ENCODE measurements at regions not wholly inside any gene's neighbourhood (a gene's known extent, or its start where the extent isn't known, plus 50 kb on each side); places are given as distances from the start of the nearest gene placed in this dataset.

DNA sequence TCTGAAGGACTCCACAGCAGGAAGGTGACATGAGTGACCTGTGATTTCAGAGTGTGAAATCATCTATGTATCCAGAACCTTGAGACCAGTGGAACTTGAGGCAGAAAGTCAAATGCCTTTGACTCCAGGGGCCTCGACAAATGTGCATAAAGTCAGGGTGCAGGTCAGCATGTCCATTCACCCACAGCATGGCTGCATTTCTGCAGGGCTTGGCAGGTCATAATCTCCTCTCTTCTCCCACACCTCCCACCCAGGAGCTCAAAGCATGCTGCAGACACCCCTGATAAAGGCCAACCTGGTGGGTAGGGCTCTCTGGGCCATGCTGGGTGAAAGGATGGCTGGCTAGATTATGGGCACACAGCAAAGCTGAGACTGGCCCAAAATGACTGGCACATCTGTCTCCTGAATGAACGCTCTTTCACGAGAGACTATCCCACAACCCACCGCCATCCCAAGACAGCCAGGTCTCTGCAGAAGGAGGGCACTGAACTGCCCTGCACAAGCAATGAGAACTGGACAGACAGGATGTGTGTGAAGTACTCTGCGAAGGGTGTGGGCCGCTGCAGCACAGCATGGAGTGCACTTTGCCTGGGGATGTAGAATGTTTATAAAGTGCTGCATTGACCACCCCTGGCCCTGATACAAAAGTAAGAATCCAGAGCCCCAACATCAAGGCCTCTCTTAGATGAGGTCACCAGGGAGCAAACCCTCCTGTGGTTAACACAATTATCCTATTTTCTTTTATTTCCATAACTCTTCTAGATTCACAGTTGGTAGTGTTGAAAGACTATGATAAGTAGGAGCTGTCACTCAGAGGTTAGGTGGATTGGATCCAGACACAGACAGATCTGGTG, 78.2 kb upstream of the NXT1 start:
- no peak for DNase-seq
- H3K4me3 ChIP-seq: no peak overlapping the region
- H3K9me3 ChIP-seq: no peaks in the 10 kb centered on the region
- WGBS, 2 donors: 85 to 95% methylated on average over 6 of the region's 6 CpGs
- H3K27ac ChIP-seq: no peak overlapping the region
- no peak for FAIRE-seq
- no peaks in the 10 kb centered on the region for H3K27me3 ChIP-seq
- no peak for ATAC-seq
- H3K4me1 ChIP-seq: no peaks in the 10 kb centered on the region
- no peaks in the 10 kb centered on the region for H3K36me3 ChIP-seq
- TF ChIP-seq, protein P1, sequence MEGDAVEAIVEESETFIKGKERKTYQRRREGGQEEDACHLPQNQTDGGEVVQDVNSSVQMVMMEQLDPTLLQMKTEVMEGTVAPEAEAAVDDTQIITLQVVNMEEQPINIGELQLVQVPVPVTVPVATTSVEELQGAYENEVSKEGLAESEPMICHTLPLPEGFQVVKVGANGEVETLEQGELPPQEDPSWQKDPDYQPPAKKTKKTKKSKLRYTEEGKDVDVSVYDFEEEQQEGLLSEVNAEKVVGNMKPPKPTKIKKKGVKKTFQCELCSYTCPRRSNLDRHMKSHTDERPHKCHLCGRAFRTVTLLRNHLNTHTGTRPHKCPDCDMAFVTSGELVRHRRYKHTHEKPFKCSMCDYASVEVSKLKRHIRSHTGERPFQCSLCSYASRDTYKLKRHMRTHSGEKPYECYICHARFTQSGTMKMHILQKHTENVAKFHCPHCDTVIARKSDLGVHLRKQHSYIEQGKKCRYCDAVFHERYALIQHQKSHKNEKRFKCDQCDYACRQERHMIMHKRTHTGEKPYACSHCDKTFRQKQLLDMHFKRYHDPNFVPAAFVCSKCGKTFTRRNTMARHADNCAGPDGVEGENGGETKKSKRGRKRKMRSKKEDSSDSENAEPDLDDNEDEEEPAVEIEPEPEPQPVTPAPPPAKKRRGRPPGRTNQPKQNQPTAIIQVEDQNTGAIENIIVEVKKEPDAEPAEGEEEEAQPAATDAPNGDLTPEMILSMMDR (IDR thresholded peaks at IDR 0.05): no peak
- intact Hi-C loops (cut with DNase I): no loop called here

DNA sequence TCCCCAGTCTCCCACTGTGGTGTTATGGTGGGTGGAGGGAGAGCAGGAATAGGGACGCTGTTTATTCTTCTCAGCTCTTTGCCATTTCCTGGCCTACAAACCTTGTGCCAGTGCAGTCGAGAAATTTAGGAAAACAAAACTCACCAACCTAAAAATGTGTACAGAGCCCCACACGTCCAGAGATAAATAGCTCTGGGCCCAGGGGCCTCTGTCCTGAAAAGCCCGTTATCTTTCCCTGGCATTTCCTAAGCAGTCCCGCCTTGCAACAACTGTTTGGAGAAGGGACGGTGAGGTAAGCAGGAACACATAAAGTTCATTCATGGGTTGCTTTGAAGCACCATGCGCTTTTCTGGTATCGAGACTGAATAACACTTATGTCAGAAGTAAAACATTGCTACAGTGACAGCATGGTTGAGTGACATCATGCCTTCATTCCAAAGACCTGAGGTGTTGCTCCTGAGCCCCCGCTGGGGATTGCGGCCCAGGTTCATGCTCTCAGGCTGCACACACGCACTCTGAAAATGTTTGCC, 80.1 kb upstream of the NXT1 start:
- H3K27me3 ChIP-seq: no peaks in the 10 kb centered on the region
- no peak overlapping the region for H3K27ac ChIP-seq
- H3K36me3 ChIP-seq: no peaks in the 10 kb centered on the region
- DNase-seq: no peak
- no peaks in the 10 kb centered on the region for H3K9me3 ChIP-seq
- ATAC-seq: peak in 1 of 4 donors; percentile 30
- FAIRE-seq: no peak
- TF ChIP-seq, protein P1 (IDR thresholded peaks at IDR 0.05): no peak
- intact Hi-C loops (cut with DNase I): no loop called here
- H3K4me3 ChIP-seq: no peak overlapping the region
- WGBS, 2 donors: 43 to 51% methylated on average over 11 of the region's 11 CpGs
- H3K4me1 ChIP-seq: no peaks in the 10 kb centered on the region

DNA sequence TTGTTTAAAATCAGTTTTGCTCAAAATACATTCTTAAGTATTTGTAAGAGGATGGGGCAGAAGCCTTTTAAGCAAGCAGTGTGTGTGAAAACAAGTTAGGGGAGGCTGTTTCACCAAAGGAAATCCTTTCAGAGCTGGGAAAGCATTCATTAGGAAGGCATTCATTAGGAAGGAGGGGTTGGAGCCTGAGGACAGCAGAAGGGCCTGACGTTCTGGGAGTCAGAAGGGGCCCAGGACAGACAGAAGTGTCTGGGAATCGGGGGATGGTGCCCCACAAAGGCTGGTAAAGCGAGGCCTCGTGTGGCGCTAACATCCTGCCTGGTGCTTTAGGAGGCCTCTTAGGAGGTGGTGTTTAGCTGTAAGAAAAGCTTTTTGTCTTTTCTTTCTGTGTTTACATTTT, 80.6 kb upstream of the NXT1 start:
- intact Hi-C loops (cut with DNase I): no loop called here
- no peak for DNase-seq
- Histone ChIP-seq H3K4me3 (no peak overlapping the region), H3K9me3 (no peaks in the 10 kb centered on the region), H3K27me3 (no peaks in the 10 kb centered on the region), H3K36me3 (no peaks in the 10 kb centered on the region), H3K27ac (no peak overlapping the region), H3K4me1 (no peaks in the 10 kb centered on the region)
- TF ChIP-seq, protein P1 (IDR thresholded peaks at IDR 0.05): no peak
- no peak for ATAC-seq
- no peak for FAIRE-seq
- 62 to 72% methylated on average over 5 of the region's 5 CpGs for WGBS, 2 donors

DNA sequence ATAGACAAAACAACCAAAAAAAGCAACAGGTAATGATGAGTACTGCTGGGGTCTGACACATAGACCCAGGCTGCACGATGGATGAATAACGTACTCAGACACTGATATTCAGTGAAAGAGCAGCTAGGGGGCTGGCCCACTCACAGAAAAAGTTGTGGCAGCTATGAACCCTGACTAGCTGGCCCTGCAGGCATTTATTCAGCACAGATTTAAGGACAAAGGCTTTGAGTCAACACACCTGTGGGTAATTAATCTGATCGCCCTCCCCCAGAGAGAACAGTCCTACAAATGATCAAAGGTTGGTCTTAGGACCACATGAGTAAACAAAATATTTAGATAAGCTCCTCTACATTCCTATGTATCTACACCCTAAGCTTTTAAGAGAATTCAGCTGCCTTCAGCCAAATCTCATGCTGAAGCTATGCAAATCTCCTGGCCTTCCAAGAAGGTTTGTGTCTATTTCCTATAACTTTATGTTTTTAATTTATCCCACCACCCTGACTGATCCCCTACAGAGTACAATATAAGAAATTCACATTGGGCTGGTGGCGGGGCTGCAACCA, 81.7 kb upstream of the NXT1 start:
- H3K27me3 ChIP-seq: no peaks in the 10 kb centered on the region
- ATAC-seq (no peak), DNase-seq (no peak), FAIRE-seq (no peak)
- no peaks in the 10 kb centered on the region for H3K36me3 ChIP-seq
- no peak overlapping the region for H3K4me3 ChIP-seq
- 60 to 72% methylated on average over 4 of the region's 4 CpGs for WGBS, 2 donors
- intact Hi-C loops (cut with DNase I): no loop called here
- H3K4me1 ChIP-seq: no peaks in the 10 kb centered on the region
- TF ChIP-seq, protein P1 (IDR thresholded peaks at IDR 0.05): no peak
- no peaks in the 10 kb centered on the region for H3K9me3 ChIP-seq
- no peak overlapping the region for H3K27ac ChIP-seq

DNA sequence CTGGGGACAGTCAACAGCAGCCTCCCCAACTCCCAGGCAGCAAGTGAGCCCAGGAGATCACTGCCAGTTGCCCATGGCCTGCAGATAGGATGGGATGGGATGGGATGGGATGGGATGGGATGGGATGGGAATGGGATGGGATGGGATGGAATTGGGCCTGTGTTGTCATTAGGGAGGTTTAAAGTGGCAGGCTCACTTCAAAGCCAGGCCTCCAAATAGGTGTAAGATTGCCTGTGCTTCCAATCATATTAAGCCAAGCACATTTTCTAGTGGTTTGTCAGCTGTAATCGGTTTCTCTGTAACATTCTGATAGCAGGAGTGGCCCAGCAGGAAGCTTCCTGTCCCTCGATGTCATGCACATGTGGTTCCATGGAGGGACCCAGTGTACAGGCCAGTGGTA, 82.7 kb upstream of the NXT1 start:
- no peaks in the 10 kb centered on the region for H3K36me3 ChIP-seq
- no peaks in the 10 kb centered on the region for H3K4me1 ChIP-seq
- H3K9me3 ChIP-seq: no peaks in the 10 kb centered on the region
- ATAC-seq (no peak), FAIRE-seq (no peak), DNase-seq (no peak)
- H3K27ac ChIP-seq: no peak overlapping the region
- H3K27me3 ChIP-seq: no peaks in the 10 kb centered on the region
- intact Hi-C loops (cut with DNase I): no loop called here
- TF ChIP-seq, protein P1 (IDR thresholded peaks at IDR 0.05): no peak
- no peak overlapping the region for H3K4me3 ChIP-seq
- WGBS, 2 donors: 76 to 77% methylated on average over 2 of the region's 2 CpGs

All from pancreas (tissue), 10 donors.